ENCODE measurements at regions not wholly inside any gene's neighbourhood (a gene's known extent, or its start where the extent isn't known, plus 50 kb on each side); places are given as distances from the start of the nearest gene placed in this dataset.

DNA sequence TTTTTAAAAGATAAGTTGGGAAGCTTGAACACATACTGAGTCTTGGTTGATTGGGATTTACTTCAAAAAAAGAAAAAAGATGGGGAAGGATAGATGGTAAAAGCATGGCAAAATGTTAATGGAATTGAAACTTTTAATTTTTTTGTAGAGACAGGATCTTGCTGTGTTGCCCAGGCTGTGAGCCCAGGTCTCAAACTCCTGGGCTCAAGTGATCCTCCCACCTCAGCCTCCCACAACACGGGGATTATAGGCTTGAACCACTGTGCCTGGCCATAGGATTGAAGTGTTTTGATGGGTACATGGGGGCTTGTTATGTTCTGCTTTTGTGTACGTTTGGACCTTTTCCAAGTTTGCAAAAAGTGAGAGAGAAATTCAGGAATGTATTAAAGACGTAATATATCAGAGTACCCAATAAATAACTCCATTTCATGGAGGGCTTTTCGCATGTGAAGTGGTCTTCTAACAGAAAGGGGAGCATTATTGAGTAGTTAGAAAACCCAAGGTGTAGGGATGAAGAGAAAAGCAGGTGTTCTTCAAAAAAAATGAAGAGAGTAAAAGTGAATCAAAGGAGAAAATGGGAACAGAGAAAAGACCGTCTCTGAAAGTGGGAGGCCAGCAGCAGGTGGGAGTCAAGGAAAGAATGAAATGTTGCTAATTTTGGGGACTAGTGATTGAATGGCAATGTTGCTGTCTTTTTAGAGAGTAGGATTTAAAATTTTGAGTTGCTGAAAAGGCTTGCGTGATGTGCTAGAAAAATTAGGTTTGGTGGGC lies 55.2 kb downstream of the GARRE1 start:
- H3K27me3 ChIP-seq (ENCODE audit: control insufficient read depth, insufficient read depth, low read length), result no peaks in the 10 kb centered on the region
- DNase-seq (ENCODE audit: low read depth), result no peak
- TF ChIP-seq, protein P1, sequence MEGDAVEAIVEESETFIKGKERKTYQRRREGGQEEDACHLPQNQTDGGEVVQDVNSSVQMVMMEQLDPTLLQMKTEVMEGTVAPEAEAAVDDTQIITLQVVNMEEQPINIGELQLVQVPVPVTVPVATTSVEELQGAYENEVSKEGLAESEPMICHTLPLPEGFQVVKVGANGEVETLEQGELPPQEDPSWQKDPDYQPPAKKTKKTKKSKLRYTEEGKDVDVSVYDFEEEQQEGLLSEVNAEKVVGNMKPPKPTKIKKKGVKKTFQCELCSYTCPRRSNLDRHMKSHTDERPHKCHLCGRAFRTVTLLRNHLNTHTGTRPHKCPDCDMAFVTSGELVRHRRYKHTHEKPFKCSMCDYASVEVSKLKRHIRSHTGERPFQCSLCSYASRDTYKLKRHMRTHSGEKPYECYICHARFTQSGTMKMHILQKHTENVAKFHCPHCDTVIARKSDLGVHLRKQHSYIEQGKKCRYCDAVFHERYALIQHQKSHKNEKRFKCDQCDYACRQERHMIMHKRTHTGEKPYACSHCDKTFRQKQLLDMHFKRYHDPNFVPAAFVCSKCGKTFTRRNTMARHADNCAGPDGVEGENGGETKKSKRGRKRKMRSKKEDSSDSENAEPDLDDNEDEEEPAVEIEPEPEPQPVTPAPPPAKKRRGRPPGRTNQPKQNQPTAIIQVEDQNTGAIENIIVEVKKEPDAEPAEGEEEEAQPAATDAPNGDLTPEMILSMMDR (IDR thresholded peaks at IDR 0.05; ENCODE audit: insufficient read depth, low read depth, low read length), result no peak
- CTCF ChIA-PET, result no interaction called here
- no peak overlapping the region for H3K4me3 ChIP-seq (ENCODE audit: low read depth, low read length)
- H3K36me3 ChIP-seq (ENCODE audit: control insufficient read depth, insufficient read depth, low read length), result no peaks in the 10 kb centered on the region; the same call in 1 of the 2 replicates
- POLR2A ChIA-PET, result no interaction called here

DNA sequence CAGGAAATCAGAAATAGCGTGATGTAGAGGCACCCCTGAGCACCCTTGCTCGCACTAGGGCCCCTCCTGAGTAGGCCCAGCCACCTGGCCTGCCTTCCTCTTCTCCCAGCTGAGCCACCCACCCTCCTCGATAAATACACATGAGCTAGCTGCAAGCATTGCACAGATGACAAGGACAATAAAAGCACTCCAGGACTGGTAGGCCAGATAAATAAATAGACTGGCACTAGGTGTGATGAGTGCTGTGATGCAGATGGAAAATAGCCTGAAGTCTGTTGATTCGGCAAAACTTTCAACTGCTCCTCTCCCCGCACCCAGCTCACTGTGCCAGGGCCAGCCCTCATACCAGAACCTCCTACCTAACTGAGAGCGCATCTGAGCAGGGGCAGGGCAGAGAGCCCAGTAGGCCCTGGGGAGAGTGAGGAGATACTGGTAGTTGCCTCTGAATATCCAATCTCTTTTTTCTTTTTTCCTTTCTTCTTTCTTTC lies 54.5 kb upstream of the GPI start:
- no peak for DNase-seq (ENCODE audit: low read depth)
- Histone ChIP-seq H3K27me3 (ENCODE audit: control insufficient read depth, insufficient read depth, low read length) (no peaks in the 10 kb centered on the region), H3K4me3 (ENCODE audit: low read depth, low read length) (no peak overlapping the region), H3K36me3 (ENCODE audit: control insufficient read depth, insufficient read depth, low read length) (no peaks in the 10 kb centered on the region; the same call in 1 of the 2 replicates)
- POLR2A ChIA-PET, result no interaction called here
- CTCF ChIA-PET, result no interaction called here
- TF ChIP-seq, protein P1 (IDR thresholded peaks at IDR 0.05; ENCODE audit: insufficient read depth, low read depth, low read length), result no peak

DNA sequence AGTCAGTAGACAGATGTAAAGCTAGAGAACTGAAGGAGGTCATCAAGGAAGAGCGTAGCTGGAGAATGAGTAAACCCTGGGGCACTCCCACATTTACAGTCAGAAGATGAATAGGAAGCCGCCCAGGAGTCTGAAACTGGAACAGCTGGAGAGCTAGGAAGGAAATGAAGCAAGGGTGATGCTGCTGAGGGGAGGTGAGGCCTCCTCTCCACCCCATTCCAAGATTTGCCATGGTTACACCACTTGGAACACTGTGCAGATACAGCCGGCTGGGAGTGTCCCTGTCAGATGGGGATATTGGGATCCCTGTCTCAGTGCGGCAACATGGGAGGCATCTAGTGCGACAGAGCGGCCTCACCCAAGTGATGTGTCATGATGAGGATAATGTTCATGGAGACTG lies 51.8 kb upstream of the GPI start:
- no peaks in the 10 kb centered on the region for H3K27me3 ChIP-seq (ENCODE audit: control insufficient read depth, insufficient read depth, low read length)
- H3K4me3 ChIP-seq (ENCODE audit: low read depth, low read length), result no peak overlapping the region
- POLR2A ChIA-PET, result interaction anchor here (0.6 kb wide), 1 partner anchor 713 kb away, joined by 3 read pairs; no protein-coding TSS in a partner anchor
- CTCF ChIA-PET, result no interaction called here
- DNase-seq (ENCODE audit: low read depth), result no peak
- no peaks in the 10 kb centered on the region; the same call in 1 of the 2 replicates for H3K36me3 ChIP-seq (ENCODE audit: control insufficient read depth, insufficient read depth, low read length)
- TF ChIP-seq, protein P1 (IDR thresholded peaks at IDR 0.05; ENCODE audit: insufficient read depth, low read depth, low read length), result no peak

DNA sequence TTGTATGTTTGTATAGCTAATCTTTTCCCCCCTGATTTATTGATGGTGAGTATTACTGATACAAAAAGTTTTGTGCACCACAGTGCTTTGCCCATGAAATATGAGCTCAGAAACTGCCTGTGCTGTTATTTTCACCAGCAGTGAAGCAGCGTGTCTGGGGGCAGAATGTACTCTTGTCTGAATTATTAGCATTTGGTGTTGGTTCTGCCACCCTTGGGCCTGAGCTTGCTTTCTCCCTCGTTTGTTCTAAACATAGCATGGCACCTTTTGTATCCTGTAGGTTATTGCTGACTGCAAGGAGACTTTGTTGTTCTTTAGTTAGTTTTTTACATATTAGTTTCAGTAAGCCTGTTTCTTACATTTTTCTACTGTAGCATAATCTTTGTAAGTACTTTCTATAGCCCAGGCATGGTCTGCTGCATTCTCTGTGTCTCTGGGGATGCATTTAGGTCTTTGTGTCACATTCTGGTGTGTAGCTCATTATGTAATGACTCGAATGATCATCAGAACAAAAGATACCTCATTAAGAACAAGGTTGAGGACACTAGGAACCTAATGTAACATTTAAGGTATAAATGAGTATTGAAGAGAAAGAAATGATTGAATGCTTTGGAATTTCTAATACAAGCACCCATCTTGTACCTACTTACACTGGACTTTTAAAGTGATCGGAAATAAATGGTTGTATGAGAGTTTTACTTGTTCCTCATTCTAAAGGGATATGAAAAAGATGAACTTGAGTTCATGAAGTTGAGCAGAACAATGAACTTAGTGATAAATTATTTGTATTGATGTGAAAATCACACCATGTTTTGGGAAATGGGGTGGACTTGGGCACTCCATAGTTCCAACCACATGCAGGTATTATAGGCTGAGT lies 50.3 kb upstream of the GPI start:
- Histone ChIP-seq H3K36me3 (ENCODE audit: control insufficient read depth, insufficient read depth, low read length) (no peaks in the 10 kb centered on the region; the same call in 1 of the 2 replicates), H3K27me3 (ENCODE audit: control insufficient read depth, insufficient read depth, low read length) (no peaks in the 10 kb centered on the region), H3K4me3 (ENCODE audit: low read depth, low read length) (no peak overlapping the region)
- no peak for DNase-seq (ENCODE audit: low read depth)
- POLR2A ChIA-PET, result no interaction called here
- TF ChIP-seq, protein P1 (IDR thresholded peaks at IDR 0.05; ENCODE audit: insufficient read depth, low read depth, low read length), result no peak
- CTCF ChIA-PET, result interaction anchor here (1.1 kb wide), 1 partner anchor 22 kb away, joined by 3 read pairs; no protein-coding TSS in a partner anchor
